Heart right ventricle (tissue), 16 donors: ENCODE measurements at regions not wholly inside any gene's neighbourhood (a gene's known extent, or its start where the extent isn't known, plus 50 kb on each side); places are given as distances from the start of the nearest gene placed in this dataset.

ENCODE experiments used
- ATAC-seq, 8 donors: fragments of 200-7000 bp; cut with Tn5 transposase; one replicate each; pipeline ENCODE4 v1.9.1; 2020; ENCODE audit warnings: mild to moderate bottlenecking in 8 of 8, moderate library complexity in 8 of 8, moderate number of reproducible peaks in 1 of 8
- DNase-seq, 2 donors: peaks; one replicate each; pipeline ENCODE4 v3.0.0-alpha.2; 2020
- H3K27ac ChIP-seq, 10 donors: fragments of 200-600 bp; sonication (generic) in 2 of 10; one replicate each; pipeline versions ENCODE4 v1.5.0 to v1.8.0; 2020 to 2022; ENCODE audit warnings: mild to moderate bottlenecking in 3 of 10
- H3K27me3 ChIP-seq, 7 donors: fragments of 200-600 bp; one replicate each; pipeline ENCODE4 v1.8.0; 2021 to 2022; ENCODE audit warnings: mild to moderate bottlenecking in 2 of 7
- H3K36me3 ChIP-seq, 9 donors: fragments of 200-600 bp; sonication (generic) in 1 of 9; one replicate each; pipeline versions ENCODE4 v1.5.0 to v1.8.0; 2020 to 2022; ENCODE audit warnings: mild to moderate bottlenecking in 2 of 9
- H3K4me1 ChIP-seq, 9 donors: fragments of 200-600 bp; sonication (generic) in 1 of 9; one replicate each; pipeline versions ENCODE4 v1.5.0 to v1.8.0; 2020 to 2022; ENCODE audit warnings: mild to moderate bottlenecking in 4 of 9
- H3K4me3 ChIP-seq, 10 donors: fragments of 200-600 bp; sonication (generic) in 2 of 10; one replicate each; pipeline versions ENCODE4 v1.5.0 to v1.8.0; 2020 to 2022; ENCODE audit warnings: mild to moderate bottlenecking in 7 of 10, moderate library complexity in 2 of 10
- H3K9me3 ChIP-seq, 11 donors: fragments of 200-600 bp in 10 of 11; sonication (generic) in 2 of 11; one replicate each; pipeline versions ENCODE4 v1.5.0 to v1.8.0; 2013 to 2022; ENCODE audit warnings: mild to moderate bottlenecking in 2 of 11, control low read depth in 1 of 11, moderate library complexity in 1 of 11
- CTCF ChIP-seq, 9 donors: fragments of 200-600 bp; sonication (generic) in 2 of 9; IDR thresholded peaks; one replicate each; pipeline versions ENCODE4 v1.5.0 to v1.8.0; 2021 to 2022; ENCODE audit warnings: antibody characterized with exemption in 9 of 9, mild to moderate bottlenecking in 5 of 9, moderate library complexity in 1 of 9
- WGBS, 2 donors: extraction: QIAGEN DNeasy Blood & Tissue Kit; methylation state at CpG; one replicate each; pipeline ENCODE4 v1.1.7; 2013; ENCODE audit warnings: inconsistent platforms in 1 of 2; 5-methylcytosine and 5-hydroxymethylcytosine counted together
- intact Hi-C, 10 donors: fragments of 100-400 bp; cut with DNase I; formaldehyde crosslinking; loops; one replicate each; pipeline versions ENCODE4 v1.11.1 to v1.14.2; 2022
- donor health status: Arrhythmogenic right ventricular cardiomyopathy.
- donor health status: ischemic (EF 13 %, LVEDD 7.1; RV severe dilation, severe dysfunction).
- donor health status: healthy with polysubstance abuse.
- donor health status: DM: no; HTN: yes; CAD: no.
- donor health status: DM: no; HTN: no; CAD: no.
- donor health status: ischemic (EF 25% LVEDD 6.9; RV normal size, moderate dysfunction).
- donor health status: ischemic (EF 25% LVEDD 5.7; RV mildly dilated, moderate dysfunction).
- donor health status: healthy.
- donor health status: DM: yes; HTN: yes; CAD: no.
- donor health status: Ischemic cardiomyopathy.
- donor health status: ischemic (EF 35%, LVEDD 5.7; RV mildly dilated, moderate dysfunction).
- donor health status: nonischemic (EF 11% LVEDD 7.7; RV severe dilation, severe dysfunction).
- donor health status: DM: yes; HTN: yes; CAD: no.
- donor health status: PGD.
- donor health status: ischemic (EF 29% LVEDD 5.4; RV normal size, mild dysfunction).
- donor health status: nonischemic (EF 23%, LVEDD 6.1; RV moderate dilation, normal function).

- intact Hi-C loops = no loop called here
- Histone ChIP-seq H3K36me3 (no peaks in the 10 kb centered on the region), H3K9me3 (no peaks in the 10 kb centered on the region), H3K27ac (no peak overlapping the region), H3K27me3 (no peaks in the 10 kb centered on the region), H3K4me1 (no peaks in the 10 kb centered on the region), H3K4me3 (no peak overlapping the region)
- TF ChIP-seq CTCF (IDR thresholded peaks at IDR 0.05) = no peak
- DNase-seq = no peak
- 45 to 68% methylated on average over 2 of the region's 2 CpGs for WGBS, 2 donors
- ATAC-seq = no peak
Measured at GRCh38 chr1:96944432-96945092, 223.0 kb downstream of the PTBP2 start.

- H3K9me3 ChIP-seq = no peaks in the 10 kb centered on the region
- DNase-seq (no peak), ATAC-seq (no peak)
- no peaks in the 10 kb centered on the region for H3K36me3 ChIP-seq
- intact Hi-C loops = no loop called here
- H3K27ac ChIP-seq = no peak overlapping the region
- no peaks in the 10 kb centered on the region for H3K27me3 ChIP-seq
- H3K4me1 ChIP-seq = no peaks in the 10 kb centered on the region
- TF ChIP-seq CTCF (IDR thresholded peaks at IDR 0.05) = no peak
- no peak overlapping the region for H3K4me3 ChIP-seq
- WGBS, 2 donors = 89 to 91% methylated on average over 6 of the region's 6 CpGs
Measured at GRCh38 chr1:96945509-96946084, 224.0 kb downstream of the PTBP2 start.

GRCh38 chr1:96955307-96956012 lies 233.9 kb downstream of the PTBP2 start:
- DNase-seq (no peak), ATAC-seq (no peak)
- no peak for TF ChIP-seq CTCF (IDR thresholded peaks at IDR 0.05)
- H3K4me1 ChIP-seq = no peaks in the 10 kb centered on the region
- H3K27ac ChIP-seq = no peak overlapping the region
- intact Hi-C loops = no loop called here
- no peaks in the 10 kb centered on the region for H3K9me3 ChIP-seq
- 75 to 77% methylated on average over 3 of the region's 3 CpGs for WGBS, 2 donors
- no peaks in the 10 kb centered on the region for H3K27me3 ChIP-seq
- H3K36me3 ChIP-seq = no peaks in the 10 kb centered on the region
- no peak overlapping the region for H3K4me3 ChIP-seq

- WGBS, 2 donors = 68 to 76% methylated on average over 2 of the region's 2 CpGs
- ATAC-seq = no peak
- intact Hi-C loops = loop anchor here in 2 of 10 donors (10.0 kb wide), 2 partner anchors 863 to 1503 kb away; no protein-coding TSS in a partner anchor
Measured at GRCh38 chr1:96962216-96962615, 240.6 kb downstream of the PTBP2 start.

More at GRCh38 chr1:96962216-96962615, 240.6 kb downstream of the PTBP2 start:
- H3K27me3 ChIP-seq = peaks cover 0 to 6% (median 0%) of the 10 kb centered on the region in 7 donors
- DNase-seq = no peak
- H3K9me3 ChIP-seq = no peaks in the 10 kb centered on the region
- no peak for TF ChIP-seq CTCF (IDR thresholded peaks at IDR 0.05)
- no peaks in the 10 kb centered on the region for H3K36me3 ChIP-seq
- peaks cover 0 to 15% (median 0%) of the 10 kb centered on the region in 9 donors for H3K4me1 ChIP-seq
- no peak overlapping the region for H3K27ac ChIP-seq
- H3K4me3 ChIP-seq = no peak overlapping the region
